Fibroblast of the aortic adventitia (primary cell): ENCODE measurements at regions not wholly inside any gene's neighbourhood (a gene's known extent, or its start where the extent isn't known, plus 50 kb on each side); places are given as distances from the start of the nearest gene placed in this dataset.

Experiments
- DNase-seq: peaks from one replicate; pipeline ENCODE4 v3.0.0-alpha.2; 2010; ENCODE audit warnings: low read depth
- H3K4me3 ChIP-seq: 2 replicates; pipeline ENCODE4 v1.5.1; 2011; ENCODE audit warnings: low read depth, mild to moderate bottlenecking, control low read depth, low read length, moderate library complexity
- TF ChIP-seq, protein P1 (sequence below): IDR thresholded peaks from 2 replicates; pipeline ENCODE4 v1.5.1; 2011; ENCODE audit warnings: mild to moderate bottlenecking, low read length, control low read depth, inconsistent platforms; ENCODE audit not compliant: insufficient read depth

DNA sequence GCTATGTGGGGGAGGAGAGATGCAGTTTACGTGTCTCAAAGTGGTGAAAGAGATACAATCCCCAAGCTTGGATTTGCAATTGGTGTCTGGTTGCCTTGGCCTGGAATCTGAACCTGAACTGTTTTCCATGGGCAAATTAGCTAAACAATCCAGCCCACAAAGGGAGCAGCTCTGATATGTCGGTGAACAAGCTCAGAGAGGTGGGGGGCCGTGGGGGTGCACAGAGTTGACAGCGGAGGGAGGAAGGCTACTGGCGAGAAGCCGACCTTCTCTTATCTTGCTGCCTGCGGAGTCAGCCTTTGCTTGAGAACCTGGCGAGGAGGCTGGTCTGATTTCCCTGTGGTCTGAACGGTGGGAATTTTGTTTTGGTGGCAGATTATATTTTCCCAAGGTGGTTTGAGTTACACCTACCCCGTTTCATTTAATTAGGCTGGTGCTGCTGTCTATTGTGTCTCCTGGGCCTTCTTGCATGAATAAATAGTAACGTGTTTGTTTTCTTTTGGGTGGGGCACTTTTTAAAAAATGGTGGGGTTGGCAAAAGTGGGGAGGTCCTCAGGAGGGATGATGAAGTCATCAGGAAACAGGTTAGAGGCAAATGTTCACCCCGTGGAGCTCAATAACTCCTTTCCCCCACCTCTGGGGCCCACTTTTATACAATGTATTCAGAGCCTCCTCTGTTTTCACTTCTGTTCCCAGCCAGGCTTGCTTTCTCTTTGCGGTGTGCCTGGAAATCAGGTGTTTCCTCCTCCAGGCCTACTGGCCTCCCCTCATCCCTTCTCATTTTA is 80.9 kb upstream of the IGFBP5 start:
- TF ChIP-seq, protein P1, sequence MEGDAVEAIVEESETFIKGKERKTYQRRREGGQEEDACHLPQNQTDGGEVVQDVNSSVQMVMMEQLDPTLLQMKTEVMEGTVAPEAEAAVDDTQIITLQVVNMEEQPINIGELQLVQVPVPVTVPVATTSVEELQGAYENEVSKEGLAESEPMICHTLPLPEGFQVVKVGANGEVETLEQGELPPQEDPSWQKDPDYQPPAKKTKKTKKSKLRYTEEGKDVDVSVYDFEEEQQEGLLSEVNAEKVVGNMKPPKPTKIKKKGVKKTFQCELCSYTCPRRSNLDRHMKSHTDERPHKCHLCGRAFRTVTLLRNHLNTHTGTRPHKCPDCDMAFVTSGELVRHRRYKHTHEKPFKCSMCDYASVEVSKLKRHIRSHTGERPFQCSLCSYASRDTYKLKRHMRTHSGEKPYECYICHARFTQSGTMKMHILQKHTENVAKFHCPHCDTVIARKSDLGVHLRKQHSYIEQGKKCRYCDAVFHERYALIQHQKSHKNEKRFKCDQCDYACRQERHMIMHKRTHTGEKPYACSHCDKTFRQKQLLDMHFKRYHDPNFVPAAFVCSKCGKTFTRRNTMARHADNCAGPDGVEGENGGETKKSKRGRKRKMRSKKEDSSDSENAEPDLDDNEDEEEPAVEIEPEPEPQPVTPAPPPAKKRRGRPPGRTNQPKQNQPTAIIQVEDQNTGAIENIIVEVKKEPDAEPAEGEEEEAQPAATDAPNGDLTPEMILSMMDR, result no peak
- DNase-seq, result no peak

DNA sequence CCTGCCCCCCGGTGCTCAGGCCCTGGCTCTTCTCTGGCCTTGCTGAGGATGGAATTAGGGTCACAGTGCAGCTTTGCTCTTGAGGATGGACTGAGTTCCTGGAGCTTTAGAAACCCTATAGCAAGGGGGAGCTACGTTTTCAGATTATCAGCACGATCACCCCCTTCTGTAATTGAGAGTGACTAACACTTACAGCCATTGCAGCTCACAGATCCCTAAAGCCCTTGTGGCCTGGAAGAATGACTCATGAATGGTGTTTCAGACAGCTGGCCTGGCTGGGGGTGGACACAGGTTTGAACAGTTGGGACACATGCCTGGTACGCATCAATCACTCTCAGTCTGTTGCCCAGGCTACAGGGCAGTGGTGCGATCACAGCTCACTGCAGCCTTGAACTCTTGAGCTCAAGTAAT is 79.7 kb upstream of the IGFBP5 start:
- peak; percentile 82 for DNase-seq
- no peak overlapping the region for H3K4me3 ChIP-seq

More for the DNA sequence above, 80.9 kb upstream of the IGFBP5 start:
- no peak overlapping the region for H3K4me3 ChIP-seq

GRCh38 chr2:216774620-216775019 is 79.3 kb upstream of the IGFBP5 start:
- no peak overlapping the region for H3K4me3 ChIP-seq
- peak; percentile 85 for DNase-seq
- TF ChIP-seq, protein P1, result no peak

More for the DNA sequence above, 79.7 kb upstream of the IGFBP5 start:
- TF ChIP-seq, protein P1, result no peak

DNA sequence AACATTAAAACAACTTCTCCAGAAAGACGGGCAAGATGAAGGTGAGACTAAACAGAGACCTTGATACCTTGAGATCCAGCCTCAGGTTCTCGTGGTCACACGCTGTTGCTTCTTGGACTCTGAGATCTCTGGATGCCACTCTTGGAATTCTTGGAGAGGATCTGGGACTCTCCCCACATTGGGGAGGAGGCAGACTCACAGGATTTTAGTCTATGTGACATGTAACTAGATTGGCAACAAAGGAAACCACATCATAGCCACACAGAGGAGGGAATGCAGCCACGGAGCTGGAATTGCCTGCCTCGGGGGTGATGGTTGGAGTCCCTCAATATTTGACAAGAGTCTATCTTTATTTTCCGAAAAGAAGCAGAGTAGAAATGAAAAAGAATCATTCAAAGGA is 78.8 kb upstream of the IGFBP5 start:
- DNase-seq, result no peak
- TF ChIP-seq, protein P1, result no peak
- H3K4me3 ChIP-seq, result no peak overlapping the region

DNA sequence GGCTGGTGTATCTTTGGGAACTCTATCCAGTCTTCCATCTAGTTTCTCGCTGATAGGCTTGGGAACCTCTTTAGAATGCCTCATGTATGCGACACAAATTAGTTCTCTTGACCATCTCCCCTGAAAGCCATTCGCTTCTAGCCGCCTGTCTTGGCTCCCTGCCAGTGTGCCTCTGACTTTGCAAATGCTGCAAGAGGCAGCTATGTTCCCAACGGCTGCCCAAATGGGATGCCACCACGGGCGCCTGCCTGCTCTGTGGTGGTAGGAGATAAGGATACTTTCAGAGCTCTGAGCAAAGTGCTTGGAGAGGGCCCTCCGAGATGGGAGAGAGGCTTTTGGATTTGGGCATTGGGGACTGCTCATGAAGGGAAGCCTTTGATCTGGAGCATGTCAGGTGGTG is 77.7 kb upstream of the IGFBP5 start:
- no peak overlapping the region for H3K4me3 ChIP-seq
- TF ChIP-seq, protein P1, result no peak
- no peak for DNase-seq

GRCh38 chr2:216770717-216771116 is 75.4 kb upstream of the IGFBP5 start:
- H3K4me3 ChIP-seq, result no peak overlapping the region
- TF ChIP-seq, protein P1, result no peak
- no peak for DNase-seq

DNA sequence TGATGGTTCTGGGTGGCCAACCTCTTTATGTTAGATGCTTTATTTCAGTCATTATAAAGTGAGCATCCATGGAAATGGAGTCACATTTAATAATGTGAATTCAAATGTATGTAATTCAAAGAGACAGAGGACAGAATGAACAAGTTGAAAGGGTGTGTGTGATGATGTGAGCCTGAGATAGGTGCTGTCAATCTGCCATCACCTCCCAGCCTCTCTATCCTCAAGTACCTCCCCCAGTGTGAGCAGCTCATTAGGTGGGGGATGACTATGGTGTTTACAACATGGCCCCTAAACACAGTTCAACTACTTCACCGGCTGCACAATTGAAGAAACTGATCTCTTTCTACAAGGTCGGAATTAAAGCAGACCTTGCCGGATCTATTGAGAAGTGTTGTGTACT is 74.7 kb upstream of the IGFBP5 start:
- H3K4me3 ChIP-seq, result no peak overlapping the region
- TF ChIP-seq, protein P1, result no peak
- no peak for DNase-seq
